ENCODE measurements at regions not wholly inside any gene's neighbourhood (a gene's known extent, or its start where the extent isn't known, plus 50 kb on each side); places are given as distances from the start of the nearest gene placed in this dataset.
A peak's percentile ranks its signal among the peaks of the same experiment; 100 is the strongest.

DNA sequence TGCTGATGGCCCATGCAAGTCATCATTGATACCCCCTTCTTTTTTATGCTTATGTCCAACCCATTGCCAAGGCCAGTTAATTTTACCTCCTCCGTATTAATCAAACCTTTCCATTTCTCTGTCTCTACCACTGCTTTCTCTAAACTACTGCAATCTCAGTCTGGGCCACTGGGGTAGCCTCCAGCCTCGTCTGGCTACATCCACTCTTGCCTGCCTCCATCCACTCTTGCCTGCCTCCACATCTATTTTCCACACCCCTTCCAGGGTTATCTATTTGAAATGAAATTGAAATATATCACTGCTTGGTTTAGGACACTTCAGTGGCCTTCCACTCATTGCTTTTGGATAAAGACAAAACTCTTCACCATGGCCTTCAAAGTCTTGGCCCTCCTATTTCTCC is 425.3 kb upstream of the CLINT1 start:
- H3K9me3 ChIP-seq (replicated peaks; ENCODE audit: control insufficient read depth, low read depth, low read length) = no peaks in the 10 kb centered on the region
- no peaks in the 10 kb centered on the region for H3K36me3 ChIP-seq (ENCODE audit: control insufficient read depth, insufficient read depth, low read length)
- no peak overlapping the region for H3K27ac ChIP-seq (ENCODE audit: low read length)
- H3K4me1 ChIP-seq (ENCODE audit: control insufficient read depth, insufficient read depth, low read length) = peaks cover 9% of the 10 kb centered on the region
- H3K4me3 ChIP-seq (ENCODE audit: low read length) = no peak overlapping the region
- WGBS (ENCODE audit: insufficient coverage) = 94% methylated on average over 1 of the region's 2 CpGs
- DNase-seq = no peak
- H3K27me3 ChIP-seq (ENCODE audit: control insufficient read depth, insufficient read depth, low read length) = no peaks in the 10 kb centered on the region

DNA sequence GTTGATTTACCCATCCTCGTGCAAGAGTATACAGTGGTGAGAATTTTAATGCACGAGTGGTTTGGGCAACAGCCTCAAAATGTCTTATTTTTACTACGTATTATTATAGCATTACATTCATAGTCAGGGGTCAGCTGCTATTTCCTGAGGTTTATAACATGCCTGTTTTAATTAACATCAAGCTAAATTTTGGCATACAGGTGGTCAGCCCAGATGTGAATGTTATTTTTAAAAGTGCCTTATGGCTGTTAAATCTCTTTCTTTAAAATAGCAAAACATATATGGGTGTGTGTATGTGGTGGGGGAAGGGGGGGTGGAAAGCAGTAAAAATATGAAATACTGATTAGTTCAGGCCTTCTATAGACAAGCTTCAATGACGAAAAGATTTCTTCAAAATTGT is 424.5 kb upstream of the CLINT1 start:
- Histone ChIP-seq H3K36me3 (ENCODE audit: control insufficient read depth, insufficient read depth, low read length) (no peaks in the 10 kb centered on the region), H3K27ac (ENCODE audit: low read length) (peak overlapping the region; percentile 31), H3K4me1 (ENCODE audit: control insufficient read depth, insufficient read depth, low read length) (peaks cover 5% of the 10 kb centered on the region), H3K9me3 (replicated peaks; ENCODE audit: control insufficient read depth, low read depth, low read length) (no peaks in the 10 kb centered on the region), H3K4me3 (ENCODE audit: low read length) (no peak overlapping the region), H3K27me3 (ENCODE audit: control insufficient read depth, insufficient read depth, low read length) (no peaks in the 10 kb centered on the region)
- WGBS (ENCODE audit: insufficient coverage) = no CpG with 5 or more reads among the region's 4 CpGs
- DNase-seq = peak; percentile 80

DNA sequence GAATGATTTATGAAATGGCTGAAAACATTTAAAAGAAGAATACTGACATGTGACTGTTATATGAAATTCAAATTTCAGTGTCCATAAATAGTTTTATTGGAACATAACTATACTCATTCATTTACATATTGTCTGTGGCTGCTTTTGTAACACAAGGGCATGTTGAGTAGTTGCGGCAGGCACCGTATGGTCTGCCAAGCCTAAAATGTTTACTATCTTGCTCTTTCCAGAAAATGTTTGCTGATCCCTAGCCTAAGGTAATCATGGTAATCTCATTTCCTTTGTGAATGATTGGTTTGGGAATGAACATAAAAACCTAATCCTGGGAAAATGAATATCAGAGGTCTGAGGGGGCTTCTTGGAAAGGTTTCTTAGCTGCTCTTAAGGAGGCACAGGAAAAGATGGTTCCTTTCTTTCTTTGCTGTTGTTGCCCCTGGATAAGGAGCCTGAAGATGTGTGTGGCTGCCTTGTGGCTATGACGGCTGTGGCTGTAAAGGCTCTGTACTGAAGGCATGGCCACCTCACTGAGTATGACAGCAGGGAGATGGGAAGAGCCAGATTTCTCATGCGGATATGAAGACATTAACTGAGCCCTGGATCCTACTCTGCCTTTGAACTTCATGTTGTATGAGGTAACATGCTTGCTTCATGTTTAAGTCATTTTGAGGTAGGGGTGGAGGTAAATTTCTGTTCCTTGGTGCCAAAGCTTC is 419.4 kb upstream of the CLINT1 start:
- no peaks in the 10 kb centered on the region for H3K4me1 ChIP-seq (ENCODE audit: control insufficient read depth, insufficient read depth, low read length)
- H3K36me3 ChIP-seq (ENCODE audit: control insufficient read depth, insufficient read depth, low read length) = no peaks in the 10 kb centered on the region
- WGBS (ENCODE audit: insufficient coverage) = no CpG with 5 or more reads among the region's 4 CpGs
- H3K27ac ChIP-seq (ENCODE audit: low read length) = no peak overlapping the region
- H3K9me3 ChIP-seq (replicated peaks; ENCODE audit: control insufficient read depth, low read depth, low read length) = no peaks in the 10 kb centered on the region
- H3K4me3 ChIP-seq (ENCODE audit: low read length) = no peak overlapping the region
- DNase-seq = no peak
- no peaks in the 10 kb centered on the region for H3K27me3 ChIP-seq (ENCODE audit: control insufficient read depth, insufficient read depth, low read length)

DNA sequence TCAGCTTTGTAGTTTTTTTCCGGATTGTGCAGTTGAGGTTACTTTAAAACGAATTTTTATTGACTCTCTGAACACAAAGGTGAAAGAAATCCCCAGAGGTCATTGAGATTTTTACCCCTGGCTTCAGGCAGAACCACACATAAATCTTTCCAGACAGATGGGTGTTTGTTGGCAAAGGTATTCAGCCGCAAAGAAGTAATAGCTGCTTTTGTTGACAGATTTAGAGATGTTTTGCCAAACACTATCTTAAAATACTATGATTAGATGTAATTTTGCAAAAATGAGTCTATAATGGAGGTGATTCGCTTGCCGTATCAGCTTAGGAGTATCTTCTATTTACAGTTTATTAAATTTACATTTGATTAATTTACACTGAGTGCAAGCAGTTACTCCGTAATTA is 418.3 kb upstream of the CLINT1 start:
- Histone ChIP-seq H3K27me3 (ENCODE audit: control insufficient read depth, insufficient read depth, low read length) (no peaks in the 10 kb centered on the region), H3K27ac (ENCODE audit: low read length) (no peak overlapping the region), H3K36me3 (ENCODE audit: control insufficient read depth, insufficient read depth, low read length) (no peaks in the 10 kb centered on the region), H3K4me1 (ENCODE audit: control insufficient read depth, insufficient read depth, low read length) (no peaks in the 10 kb centered on the region), H3K4me3 (ENCODE audit: low read length) (no peak overlapping the region), H3K9me3 (replicated peaks; ENCODE audit: control insufficient read depth, low read depth, low read length) (no peaks in the 10 kb centered on the region)
- WGBS (ENCODE audit: insufficient coverage) = no CpG with 5 or more reads among the region's 6 CpGs
- no peak for DNase-seq

DNA sequence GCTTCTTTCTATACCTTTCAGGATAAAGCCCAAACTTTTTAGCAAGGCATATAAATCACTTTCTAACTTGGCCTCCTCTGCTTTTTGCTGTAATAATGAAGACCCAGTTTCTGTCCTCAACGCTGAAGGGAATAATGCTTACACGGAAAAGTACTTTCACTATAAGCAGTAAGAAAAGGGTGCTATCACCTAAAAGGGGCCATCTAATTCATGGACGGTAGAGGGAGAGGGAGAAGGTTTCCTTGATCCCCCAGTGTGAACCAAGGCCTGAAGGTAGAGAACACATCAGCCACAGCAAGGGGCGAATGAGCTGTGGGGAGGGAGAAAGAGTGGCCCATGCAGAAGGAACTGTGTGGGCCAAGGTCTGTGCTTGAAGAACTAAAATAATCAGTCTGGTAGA is 417.7 kb upstream of the CLINT1 start:
- no peak overlapping the region for H3K4me3 ChIP-seq (ENCODE audit: low read length)
- no peak for DNase-seq
- WGBS (ENCODE audit: insufficient coverage) = 87% methylated on average over 2 of the region's 4 CpGs

DNA sequence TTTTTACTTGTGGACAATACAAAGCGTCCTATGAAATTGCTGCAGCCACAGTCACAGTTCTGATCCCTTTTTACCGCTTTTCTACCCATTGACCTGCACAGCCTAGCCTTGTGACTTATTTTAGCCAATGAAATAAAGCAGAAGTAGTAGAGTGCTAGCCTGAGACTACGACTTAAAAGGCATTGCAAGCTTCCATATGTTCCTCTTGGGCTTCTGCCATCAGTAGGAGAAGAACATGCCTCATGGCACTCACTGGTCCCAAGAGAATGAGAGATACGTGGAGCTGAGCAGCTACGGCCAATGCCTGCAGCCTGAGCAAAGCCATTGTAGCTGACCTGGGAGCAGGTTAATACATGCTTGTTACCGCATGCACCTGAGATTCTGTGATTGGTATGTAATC is 416.6 kb upstream of the CLINT1 start:
- H3K27ac ChIP-seq (ENCODE audit: low read length) = no peak overlapping the region
- 64% methylated on average over 2 of the region's 6 CpGs for WGBS (ENCODE audit: insufficient coverage)
- no peaks in the 10 kb centered on the region for H3K4me1 ChIP-seq (ENCODE audit: control insufficient read depth, insufficient read depth, low read length)
- H3K36me3 ChIP-seq (ENCODE audit: control insufficient read depth, insufficient read depth, low read length) = no peaks in the 10 kb centered on the region
- no peaks in the 10 kb centered on the region for H3K9me3 ChIP-seq (replicated peaks; ENCODE audit: control insufficient read depth, low read depth, low read length)
- no peak overlapping the region for H3K4me3 ChIP-seq (ENCODE audit: low read length)
- DNase-seq = no peak
- H3K27me3 ChIP-seq (ENCODE audit: control insufficient read depth, insufficient read depth, low read length) = no peaks in the 10 kb centered on the region

More for the DNA sequence above, 417.7 kb upstream of the CLINT1 start:
- Histone ChIP-seq H3K36me3 (ENCODE audit: control insufficient read depth, insufficient read depth, low read length) (no peaks in the 10 kb centered on the region), H3K4me1 (ENCODE audit: control insufficient read depth, insufficient read depth, low read length) (no peaks in the 10 kb centered on the region), H3K9me3 (replicated peaks; ENCODE audit: control insufficient read depth, low read depth, low read length) (no peaks in the 10 kb centered on the region), H3K27me3 (ENCODE audit: control insufficient read depth, insufficient read depth, low read length) (no peaks in the 10 kb centered on the region), H3K27ac (ENCODE audit: low read length) (no peak overlapping the region)

DNA sequence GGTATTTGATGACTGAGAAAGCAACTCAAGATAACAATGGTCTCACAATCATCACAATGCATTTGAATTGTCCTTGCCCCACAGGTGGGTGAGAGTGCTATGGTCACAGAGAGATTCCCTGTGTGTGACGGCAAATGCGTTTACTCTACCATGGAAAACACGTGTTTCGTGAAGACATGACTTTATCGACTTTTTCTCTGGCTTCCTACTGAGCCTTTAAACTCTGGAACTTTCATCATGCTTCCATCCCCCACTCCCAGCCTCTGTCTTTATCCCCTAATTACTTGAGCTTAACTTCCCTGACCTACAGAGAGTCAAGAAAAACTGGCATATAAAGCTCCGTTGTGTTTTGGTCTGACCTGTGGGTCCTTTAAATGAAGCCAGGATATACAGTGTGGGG is 414.1 kb upstream of the CLINT1 start:
- Histone ChIP-seq H3K27ac (ENCODE audit: low read length) (no peak overlapping the region), H3K9me3 (replicated peaks; ENCODE audit: control insufficient read depth, low read depth, low read length) (peaks cover 2% of the 10 kb centered on the region), H3K4me3 (ENCODE audit: low read length) (no peak overlapping the region), H3K4me1 (ENCODE audit: control insufficient read depth, insufficient read depth, low read length) (no peaks in the 10 kb centered on the region), H3K36me3 (ENCODE audit: control insufficient read depth, insufficient read depth, low read length) (no peaks in the 10 kb centered on the region), H3K27me3 (ENCODE audit: control insufficient read depth, insufficient read depth, low read length) (no peaks in the 10 kb centered on the region)
- no peak for DNase-seq
- WGBS (ENCODE audit: insufficient coverage) = 31% methylated on average over 4 of the region's 6 CpGs

DNA sequence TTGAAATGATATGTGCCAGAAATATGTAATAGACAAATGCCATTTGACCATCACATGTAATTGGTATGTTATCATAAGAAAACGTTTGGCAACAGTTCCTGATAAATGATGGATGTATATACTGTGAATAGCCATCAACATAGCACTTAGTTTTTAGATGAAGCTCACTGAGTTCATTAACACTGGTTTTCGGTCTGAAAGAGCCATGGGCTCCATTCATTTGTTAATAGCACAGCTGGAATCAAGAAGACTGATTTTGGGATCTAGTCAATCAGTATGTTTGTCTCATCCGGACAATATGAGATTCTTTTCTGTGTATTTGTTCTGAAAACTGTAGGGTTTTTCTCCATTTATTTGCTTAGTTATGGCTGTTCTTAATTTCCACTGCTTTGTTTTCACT is 413.5 kb upstream of the CLINT1 start:
- H3K36me3 ChIP-seq (ENCODE audit: control insufficient read depth, insufficient read depth, low read length) = no peaks in the 10 kb centered on the region
- no peak overlapping the region for H3K27ac ChIP-seq (ENCODE audit: low read length)

DNA sequence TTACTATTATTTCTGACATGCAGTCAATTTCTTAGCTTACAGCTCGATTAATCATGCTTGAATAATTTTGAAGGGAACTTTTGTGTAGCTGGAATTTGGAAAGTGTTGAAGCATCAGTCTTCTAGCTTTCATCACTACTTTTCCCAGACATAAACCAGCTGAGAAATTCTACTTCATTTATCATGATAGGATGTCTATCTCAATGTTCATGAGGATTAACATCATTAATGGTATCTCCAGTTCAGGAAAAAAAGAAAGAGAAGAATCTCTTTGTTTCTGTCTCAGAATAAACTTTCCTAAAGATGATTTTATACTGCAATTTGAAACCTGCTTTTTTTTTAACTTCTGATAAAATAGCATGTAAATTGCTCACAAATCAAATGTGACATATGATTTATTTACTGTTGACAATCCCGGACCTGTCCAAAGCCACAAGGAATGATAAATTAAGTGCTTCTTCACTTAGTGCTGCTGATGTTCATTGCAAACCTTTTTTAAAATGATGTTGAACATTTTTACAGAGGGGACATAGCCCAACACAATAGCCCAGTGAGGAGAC is 412.1 kb upstream of the CLINT1 start:
- Histone ChIP-seq H3K27ac (ENCODE audit: low read length) (no peak overlapping the region), H3K9me3 (replicated peaks; ENCODE audit: control insufficient read depth, low read depth, low read length) (peaks cover 12% of the 10 kb centered on the region), H3K4me3 (ENCODE audit: low read length) (no peak overlapping the region), H3K27me3 (ENCODE audit: control insufficient read depth, insufficient read depth, low read length) (no peaks in the 10 kb centered on the region), H3K4me1 (ENCODE audit: control insufficient read depth, insufficient read depth, low read length) (no peaks in the 10 kb centered on the region), H3K36me3 (ENCODE audit: control insufficient read depth, insufficient read depth, low read length) (no peaks in the 10 kb centered on the region)
- no peak for DNase-seq
- no CpG with 5 or more reads among the region's 2 CpGs for WGBS (ENCODE audit: insufficient coverage)

More for the DNA sequence above, 413.5 kb upstream of the CLINT1 start:
- H3K4me1 ChIP-seq (ENCODE audit: control insufficient read depth, insufficient read depth, low read length) = no peaks in the 10 kb centered on the region
- WGBS (ENCODE audit: insufficient coverage) = 100% methylated on average over 1 of the region's 3 CpGs
- no peak for DNase-seq
- H3K27me3 ChIP-seq (ENCODE audit: control insufficient read depth, insufficient read depth, low read length) = no peaks in the 10 kb centered on the region
- peaks cover 7% of the 10 kb centered on the region for H3K9me3 ChIP-seq (replicated peaks; ENCODE audit: control insufficient read depth, low read depth, low read length)
- H3K4me3 ChIP-seq (ENCODE audit: low read length) = no peak overlapping the region

DNA sequence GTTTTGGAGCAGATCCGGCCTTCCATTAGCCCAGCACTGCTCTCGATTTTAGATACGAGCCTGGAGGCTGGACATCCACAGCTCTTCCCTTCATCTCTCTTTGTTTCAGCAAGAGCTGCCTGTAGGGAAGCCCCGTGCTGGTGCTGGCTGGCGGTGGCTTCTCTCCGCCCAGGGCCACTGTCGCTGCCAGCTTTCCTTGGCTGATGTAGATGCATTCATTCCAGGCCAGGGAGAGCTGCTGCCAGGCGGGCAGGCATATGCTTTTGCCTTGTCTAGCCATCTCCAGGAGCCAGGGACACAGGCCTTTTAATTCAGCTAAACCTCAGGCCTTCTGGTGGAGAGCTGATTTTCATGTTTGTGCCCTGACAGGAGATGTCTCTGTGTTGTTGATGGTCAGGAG is 409.3 kb upstream of the CLINT1 start:
- H3K36me3 ChIP-seq (ENCODE audit: control insufficient read depth, insufficient read depth, low read length) = no peaks in the 10 kb centered on the region
- H3K27me3 ChIP-seq (ENCODE audit: control insufficient read depth, insufficient read depth, low read length) = no peaks in the 10 kb centered on the region
- WGBS (ENCODE audit: insufficient coverage) = 82% methylated on average over 8 of the region's 8 CpGs
- no peak for DNase-seq
- no peak overlapping the region for H3K4me3 ChIP-seq (ENCODE audit: low read length)
- no peaks in the 10 kb centered on the region for H3K4me1 ChIP-seq (ENCODE audit: control insufficient read depth, insufficient read depth, low read length)
- no peak overlapping the region for H3K27ac ChIP-seq (ENCODE audit: low read length)
- peaks cover 12% of the 10 kb centered on the region for H3K9me3 ChIP-seq (replicated peaks; ENCODE audit: control insufficient read depth, low read depth, low read length)

DNA sequence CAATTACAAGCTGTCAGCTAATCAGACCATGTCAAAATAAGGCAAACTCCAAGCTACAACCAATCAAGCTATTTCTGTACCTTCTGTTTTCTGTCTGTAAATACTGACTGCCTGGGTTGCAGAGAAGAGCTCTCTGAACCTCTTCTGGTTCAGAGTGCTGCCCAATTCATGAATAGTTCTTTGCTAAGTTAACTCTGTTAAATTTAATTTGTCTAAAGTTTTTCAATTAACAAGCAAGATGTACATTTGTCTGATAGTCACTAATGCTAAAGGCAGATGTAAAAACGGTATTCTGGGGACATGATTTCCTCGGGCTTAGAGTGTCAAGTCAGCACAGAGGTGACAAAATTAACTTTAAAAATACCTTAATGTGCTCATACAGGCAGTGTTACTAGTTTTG is 408.3 kb upstream of the CLINT1 start:
- no peaks in the 10 kb centered on the region for H3K36me3 ChIP-seq (ENCODE audit: control insufficient read depth, insufficient read depth, low read length)
- no peak overlapping the region for H3K27ac ChIP-seq (ENCODE audit: low read length)
- no CpG with 5 or more reads among the region's 2 CpGs for WGBS (ENCODE audit: insufficient coverage)
- no peaks in the 10 kb centered on the region for H3K4me1 ChIP-seq (ENCODE audit: control insufficient read depth, insufficient read depth, low read length)
- no peak for DNase-seq
- no peak overlapping the region for H3K4me3 ChIP-seq (ENCODE audit: low read length)
- peaks cover 12% of the 10 kb centered on the region for H3K9me3 ChIP-seq (replicated peaks; ENCODE audit: control insufficient read depth, low read depth, low read length)
- H3K27me3 ChIP-seq (ENCODE audit: control insufficient read depth, insufficient read depth, low read length) = no peaks in the 10 kb centered on the region

All from muscle of leg (tissue), 3 donors.